DLD1 (cell line): ENCODE measurements at regions not wholly inside any gene's neighbourhood (a gene's known extent, or its start where the extent isn't known, plus 50 kb on each side); places are given as distances from the start of the nearest gene placed in this dataset.
"Not testable (repeated sequence)": the region's sequence is repeated elsewhere in the genome, so short reads cannot be mapped to it uniquely, and the experiment has no call there.

ENCODE experiments used
- in situ Hi-C: cut with HindIII; loops from 2 replicates; pipeline ENCODE4 v1.10.0; 2017; ENCODE audit warnings: low sequenced_read_pairs

DNA sequence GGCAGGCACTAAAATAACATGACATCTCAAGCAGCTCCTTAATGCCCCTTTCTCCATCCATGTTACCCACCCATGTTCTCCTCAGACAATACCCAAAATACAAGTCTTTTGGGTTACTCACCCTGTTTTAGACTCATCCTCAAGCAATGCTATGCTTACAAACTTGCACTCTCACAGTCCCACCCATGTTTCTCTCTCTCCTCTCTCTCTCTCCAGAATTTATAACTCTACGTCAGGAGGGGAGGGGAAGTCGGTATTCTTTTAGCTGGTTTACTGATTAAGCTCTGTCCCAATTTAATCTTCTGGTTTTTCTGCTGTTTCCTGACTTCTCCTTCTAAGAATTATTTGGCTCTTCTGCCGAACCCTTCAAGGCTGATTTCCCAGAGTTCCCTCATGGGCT, 98.0 kb upstream of the NR5A2 start:
- in situ Hi-C loops = no loop called here

DNA sequence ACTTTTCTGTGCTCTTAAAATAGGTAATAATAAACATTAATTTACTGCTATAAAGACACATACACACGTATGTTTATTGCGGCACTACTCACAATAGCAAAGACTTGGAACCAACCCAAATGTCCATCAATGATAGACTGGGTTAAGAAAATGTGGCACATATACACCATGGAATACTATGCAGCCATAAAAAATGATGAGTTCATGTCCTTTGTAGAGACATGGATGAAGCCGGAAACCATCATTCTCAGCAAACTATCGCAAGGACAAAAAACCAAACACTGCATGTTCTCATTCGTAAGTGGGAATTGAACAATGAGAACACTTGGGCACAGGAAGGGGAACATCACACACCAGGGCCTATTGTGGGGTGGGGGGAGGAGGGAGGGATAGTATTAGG, 97.4 kb upstream of the NR5A2 start:
- in situ Hi-C loops = not testable (repeated sequence)

DNA sequence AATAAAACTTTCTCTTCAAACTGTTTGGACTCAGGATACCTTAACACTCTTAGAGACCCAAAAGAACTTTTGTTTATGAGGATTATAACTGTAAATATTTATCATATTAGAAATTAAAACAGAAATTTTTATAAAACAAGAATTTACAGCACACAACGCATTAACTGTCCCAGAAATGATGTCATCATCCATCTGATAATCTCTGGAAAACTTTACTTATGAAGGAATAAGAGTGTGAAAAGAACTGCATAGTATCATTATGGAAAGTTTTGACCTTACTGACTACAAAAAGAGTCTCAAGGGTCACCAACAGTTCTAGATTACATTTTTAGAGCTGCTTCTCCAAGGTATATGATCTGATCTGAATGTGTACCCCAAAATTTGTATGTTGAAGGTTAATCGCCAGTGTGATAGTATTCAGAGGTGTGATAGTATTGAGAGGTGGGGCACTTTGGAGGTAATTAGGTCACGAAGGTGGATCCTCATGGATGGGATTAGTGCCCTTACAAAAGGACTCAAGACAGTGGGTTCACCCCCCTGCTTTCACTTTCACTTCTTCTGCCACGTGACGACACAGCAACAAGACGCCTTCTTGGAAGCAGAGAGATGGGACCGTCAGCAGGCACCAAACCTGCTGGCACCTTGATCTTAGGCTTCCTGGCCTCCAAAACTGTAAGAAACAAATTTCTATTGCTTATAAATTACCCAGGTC, 95.7 kb upstream of the NR5A2 start:
- in situ Hi-C loops = no loop called here

- in situ Hi-C loops = no loop called here
These were observed 95.0 kb upstream of the NR5A2 start for GRCh38 chr1:199932462-199932861.

- in situ Hi-C loops = no loop called here
These were observed 91.1 kb upstream of the NR5A2 start for GRCh38 chr1:199936441-199936840.

DNA sequence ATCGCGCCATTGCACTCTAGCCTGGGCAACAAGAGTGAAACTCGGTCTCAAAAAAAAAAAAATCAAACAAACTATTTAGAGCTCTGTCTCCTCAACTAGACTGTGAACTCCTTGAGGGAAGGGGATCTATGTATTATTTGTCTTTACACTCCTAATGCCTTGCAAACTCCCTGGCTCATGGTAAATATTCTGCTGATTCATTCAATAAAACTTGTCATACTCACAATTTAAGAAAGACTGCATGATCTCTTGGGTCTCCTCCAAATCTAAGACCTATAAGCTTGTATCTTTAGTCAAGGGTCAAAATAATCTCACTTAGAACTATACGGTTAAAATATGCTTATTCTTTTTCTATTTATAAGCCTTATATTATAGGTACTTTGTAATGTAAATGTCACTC, 90.3 kb upstream of the NR5A2 start:
- in situ Hi-C loops = no loop called here

DNA sequence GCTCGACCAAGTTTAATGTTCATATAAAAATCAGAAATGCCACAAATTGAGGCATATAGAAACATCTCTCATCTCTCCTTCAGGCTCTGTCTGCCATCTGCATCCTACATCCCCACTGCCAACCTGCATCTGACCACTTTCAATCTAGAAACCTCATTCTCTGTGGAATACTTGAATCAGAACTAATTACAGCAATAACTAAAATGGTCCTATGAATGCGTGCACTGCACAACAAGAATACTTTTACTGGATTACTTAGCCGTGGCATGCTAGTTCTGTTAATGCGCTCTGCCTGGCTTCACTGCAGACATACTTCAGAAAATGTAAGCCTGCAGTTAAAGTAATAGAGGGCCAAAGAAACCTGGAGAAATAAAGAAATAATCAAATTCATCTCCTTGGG, 89.8 kb upstream of the NR5A2 start:
- in situ Hi-C loops = no loop called here

DNA sequence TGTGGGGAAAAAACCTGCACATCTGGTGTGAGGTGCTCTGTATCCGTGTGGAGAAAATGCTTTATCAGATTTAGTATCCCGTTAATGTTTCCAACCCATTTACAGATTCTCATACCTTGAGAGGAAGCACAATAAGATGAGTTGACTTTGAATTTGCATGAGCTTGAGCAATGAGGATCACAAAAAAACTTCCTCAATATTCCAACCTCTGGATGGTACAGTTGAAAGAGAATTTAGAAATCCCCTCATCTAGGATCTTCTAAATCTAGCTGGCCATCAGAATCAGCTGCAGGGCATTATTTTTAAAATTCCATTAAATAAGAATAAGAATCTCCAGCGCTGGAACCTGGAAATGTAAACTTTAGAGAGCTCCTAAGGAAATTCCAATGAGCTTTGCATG, 82.5 kb upstream of the NR5A2 start:
- in situ Hi-C loops = no loop called here

DNA sequence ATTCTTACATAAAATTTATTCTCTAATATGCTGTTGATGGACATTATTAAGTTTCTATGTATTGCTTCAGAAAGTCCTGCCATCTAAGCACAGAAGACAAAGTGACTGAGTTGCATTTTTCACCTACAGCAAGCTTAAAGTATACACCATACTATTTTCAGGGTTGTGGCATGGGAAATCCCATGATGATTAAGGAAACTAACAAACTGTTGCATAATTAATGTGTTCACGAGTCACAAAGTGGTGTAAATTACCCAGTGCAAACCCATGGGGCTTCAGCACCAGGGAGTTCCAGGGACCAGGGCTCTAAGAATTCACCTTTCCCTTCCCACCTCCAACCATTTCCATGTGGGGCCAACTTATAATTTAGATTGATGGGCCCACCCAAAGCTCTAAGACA, 81.9 kb upstream of the NR5A2 start:
- in situ Hi-C loops = no loop called here

GRCh38 chr1:199946305-199947155, 81.0 kb upstream of the NR5A2 start:
- in situ Hi-C loops = no loop called here

DNA sequence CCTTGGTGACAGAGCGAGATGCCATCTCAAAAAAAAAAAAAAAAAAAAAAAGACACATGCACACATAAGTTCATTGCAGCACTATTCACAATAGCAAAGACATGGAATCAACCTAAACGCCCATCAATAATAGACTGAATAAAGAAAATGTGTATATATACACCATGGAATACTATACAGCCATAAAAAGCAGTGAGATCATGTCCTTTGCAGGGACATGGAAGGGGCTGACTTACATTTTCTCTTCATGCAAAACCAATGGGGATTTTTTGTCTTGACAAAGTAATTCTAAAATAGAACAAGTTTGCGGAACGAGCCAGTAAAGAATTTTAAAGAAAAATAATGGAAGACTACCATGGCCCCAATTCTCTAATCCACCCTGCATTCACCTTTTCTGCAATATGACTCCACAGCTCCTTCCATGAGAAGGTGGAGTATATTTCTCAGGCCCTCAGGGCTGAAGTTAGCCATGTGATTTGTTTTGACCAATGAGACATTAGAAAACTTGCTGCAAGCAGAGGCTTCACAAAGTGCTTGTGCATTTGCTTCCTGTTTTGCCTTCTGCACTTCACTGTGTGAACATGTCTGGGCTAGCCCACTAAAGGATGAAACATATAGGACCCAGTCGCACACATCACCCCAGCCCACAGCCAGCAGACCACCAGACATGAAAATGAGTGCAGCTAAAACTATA, 78.8 kb upstream of the NR5A2 start:
- in situ Hi-C loops = no loop called here

- in situ Hi-C loops = not testable (repeated sequence)
These were observed 76.5 kb upstream of the NR5A2 start for GRCh38 chr1:199951005-199951404.

DNA sequence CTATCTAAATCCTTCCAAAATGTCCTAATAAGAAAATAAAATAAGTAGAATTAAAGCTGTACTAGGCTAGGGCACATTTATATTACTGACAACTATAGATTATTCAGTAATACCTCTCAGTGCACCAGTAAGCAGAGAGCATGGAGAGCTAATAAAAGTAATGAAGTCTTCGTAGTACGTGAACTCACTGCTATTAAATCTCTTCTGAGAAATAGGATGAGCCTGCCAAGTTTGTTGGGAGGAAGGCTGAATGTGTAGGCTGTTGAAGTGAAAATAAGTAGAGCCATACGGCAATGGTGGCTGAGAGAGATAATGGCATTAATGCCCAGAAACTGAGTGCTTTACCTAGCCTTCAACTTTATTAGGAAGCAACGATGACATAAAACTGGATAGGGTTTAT, 73.9 kb upstream of the NR5A2 start:
- in situ Hi-C loops = no loop called here

- in situ Hi-C loops = no loop called here
These were observed 72.8 kb upstream of the NR5A2 start for GRCh38 chr1:199954699-199955098.

DNA sequence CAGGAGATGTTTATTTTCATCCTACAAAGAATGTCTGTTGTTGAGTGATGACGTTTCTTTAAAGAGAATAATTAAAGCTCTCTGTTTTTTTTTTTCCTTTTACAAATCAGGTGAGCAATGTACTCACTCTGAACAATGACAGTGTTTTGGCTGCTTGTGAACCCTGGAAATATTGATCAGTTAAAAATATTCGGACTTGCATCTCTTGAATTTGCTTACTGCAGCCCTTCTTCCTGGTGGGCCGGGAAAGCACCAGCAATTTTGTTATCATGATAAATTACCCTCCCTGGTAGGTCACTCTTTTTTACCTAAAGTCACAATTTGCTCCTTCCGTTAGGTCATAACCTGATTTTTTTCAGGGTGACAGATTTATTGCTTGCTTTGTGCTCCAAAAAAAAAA, 72.3 kb upstream of the NR5A2 start:
- in situ Hi-C loops = no loop called here

DNA sequence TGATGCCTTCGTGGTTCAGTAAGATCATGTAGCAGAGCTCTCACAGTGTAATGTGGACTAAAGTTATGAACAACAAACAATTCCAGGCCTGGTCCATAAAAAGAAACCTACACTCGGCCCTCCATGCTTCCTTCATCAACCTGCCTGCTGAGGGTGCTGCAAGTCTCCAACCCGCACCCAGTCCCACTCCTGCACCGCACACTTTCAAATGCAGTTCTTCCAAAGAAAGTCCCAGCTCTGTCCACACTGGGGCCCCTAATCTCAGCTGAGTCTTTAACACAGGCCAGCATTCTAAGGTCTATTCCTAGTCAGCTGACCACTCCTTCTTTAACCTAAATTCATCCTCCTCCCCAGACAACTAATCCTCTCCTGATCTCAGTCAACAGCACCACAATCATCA, 71.5 kb upstream of the NR5A2 start:
- in situ Hi-C loops = no loop called here

GRCh38 chr1:199959033-199959774, 68.3 kb upstream of the NR5A2 start:
- in situ Hi-C loops = no loop called here

GRCh38 chr1:199959775-199960110, 67.8 kb upstream of the NR5A2 start:
- in situ Hi-C loops = no loop called here

DNA sequence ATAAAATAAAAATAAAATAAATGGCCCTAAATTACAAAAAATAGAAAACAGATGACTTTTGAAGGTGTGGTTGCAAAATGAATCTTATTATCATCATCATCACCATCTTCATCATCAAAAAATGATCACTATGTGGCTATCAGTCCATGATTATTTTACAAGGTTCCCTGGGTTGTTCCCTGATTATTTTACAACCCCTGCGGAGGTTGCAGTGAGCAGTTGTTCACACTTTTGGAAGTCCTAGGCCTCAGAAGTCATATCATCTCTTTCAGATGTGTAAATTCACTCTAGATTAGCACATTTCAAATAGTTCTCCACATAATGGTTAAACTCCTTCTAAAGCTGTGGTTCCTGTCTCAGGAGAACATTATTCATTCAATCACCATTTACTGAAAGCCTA, 57.4 kb upstream of the NR5A2 start:
- in situ Hi-C loops = no loop called here

GRCh38 chr1:199976496-199977144, 50.9 kb upstream of the NR5A2 start:
- in situ Hi-C loops = no loop called here
